Neural progenitor cell (in vitro differentiated cells): ENCODE measurements at regions not wholly inside any gene's neighbourhood (a gene's known extent, or its start where the extent isn't known, plus 50 kb on each side); places are given as distances from the start of the nearest gene placed in this dataset.
"Not testable (repeated sequence)": the region's sequence is repeated elsewhere in the genome, so short reads cannot be mapped to it uniquely, and the experiment has no call there.

Experiments
- DNase-seq: peaks from one replicate; pipeline ENCODE4 v3.0.0-alpha.2; 2016; ENCODE audit warnings: low spot score
- H2AFZ ChIP-seq: fragments of 200-600 bp; sonication (generic); replicated peaks from 2 replicates; pipeline ENCODE4 v1.6.1; 2016; ENCODE audit warnings: antibody characterized with exemption
- H3F3A ChIP-seq: fragments of 200-600 bp; sonication (generic); 2 replicates; pipeline ENCODE4 v1.6.1; 2016; ENCODE audit warnings: antibody characterized with exemption, low read depth
- H3K27ac ChIP-seq: fragments of 200-600 bp; sonication (generic); 2 replicates; pipeline ENCODE4 v1.5.1; 2016; ENCODE audit warnings: mild to moderate bottlenecking
- H3K27me3 ChIP-seq: fragments of 200-600 bp; sonication (generic); 2 replicates; pipeline ENCODE4 v1.6.1; 2016; ENCODE audit warnings: mild to moderate bottlenecking, moderate library complexity
- H3K36me3 ChIP-seq: fragments of 200-600 bp; sonication (generic); 2 replicates; pipeline ENCODE4 v1.5.1; 2016
- H3K4me1 ChIP-seq: fragments of 200-600 bp; sonication (generic); 2 replicates; pipeline ENCODE4 v1.6.1; 2016; ENCODE audit warnings: mixed run types
- H3K4me2 ChIP-seq: fragments of 200-600 bp; sonication (generic); 2 replicates; pipeline ENCODE4 v1.6.1; 2016
- H3K4me3 ChIP-seq: fragments of 200-600 bp; sonication (generic); 2 replicates; pipeline ENCODE4 v1.5.1; 2016
- H3K79me2 ChIP-seq: fragments of 200-600 bp; sonication (generic); 2 replicates; pipeline ENCODE4 v1.6.1; 2016; ENCODE audit warnings: low read depth
- H3K9ac ChIP-seq: fragments of 200-600 bp; sonication (generic); 2 replicates; pipeline ENCODE4 v1.6.1; 2016
- H3K9me3 ChIP-seq: fragments of 200-600 bp; sonication (generic); 2 replicates; pipeline ENCODE4 v1.5.1; 2016; ENCODE audit warnings: low read depth
- H4K20me1 ChIP-seq: fragments of 200-600 bp; sonication (generic); 2 replicates; pipeline ENCODE4 v1.6.1; 2016; ENCODE audit warnings: low read depth
- H3K27ac Mint-ChIP-seq: 3 replicates; pipeline ENCODE4 v1.8.0; 2021; ENCODE audit warnings: mixed read lengths
- H3K27me3 Mint-ChIP-seq: 2 replicates; pipeline ENCODE4 v1.8.0; 2022; ENCODE audit warnings: low read depth, mild to moderate bottlenecking, inconsistent platforms, moderate library complexity, mixed read lengths; ENCODE audit not compliant: insufficient read depth
- H3K36me3 Mint-ChIP-seq: 3 replicates; pipeline ENCODE4 v1.8.0; 2021; ENCODE audit warnings: mixed read lengths
- H3K4me1 Mint-ChIP-seq: 3 replicates; pipeline ENCODE4 v1.8.0; 2021; ENCODE audit warnings: mixed read lengths
- H3K4me3 Mint-ChIP-seq: 3 replicates; pipeline ENCODE4 v1.8.0; 2021; ENCODE audit warnings: mild to moderate bottlenecking, moderate library complexity, mixed read lengths
- H3K9me3 Mint-ChIP-seq: 3 replicates; pipeline ENCODE4 v1.8.0; 2020; ENCODE audit warnings: mixed read lengths
- EZH2 ChIP-seq: fragments of 200-600 bp; sonication (generic); IDR thresholded peaks from 2 replicates; pipeline ENCODE4 v1.6.1; 2017; ENCODE audit warnings: antibody characterized with exemption, mild to moderate bottlenecking, moderate library complexity
- EZH2phosphoT487 ChIP-seq: fragments of 200-600 bp; sonication (generic); IDR thresholded peaks from 2 replicates; pipeline ENCODE4 v1.6.1; 2017; ENCODE audit warnings: antibody characterized with exemption
- TF ChIP-seq, protein P1 (sequence below): fragments of 200-600 bp; sonication (generic); IDR thresholded peaks from 2 replicates; pipeline ENCODE4 v1.5.1; 2017; ENCODE audit warnings: antibody characterized with exemption, mild to moderate bottlenecking

DNA sequence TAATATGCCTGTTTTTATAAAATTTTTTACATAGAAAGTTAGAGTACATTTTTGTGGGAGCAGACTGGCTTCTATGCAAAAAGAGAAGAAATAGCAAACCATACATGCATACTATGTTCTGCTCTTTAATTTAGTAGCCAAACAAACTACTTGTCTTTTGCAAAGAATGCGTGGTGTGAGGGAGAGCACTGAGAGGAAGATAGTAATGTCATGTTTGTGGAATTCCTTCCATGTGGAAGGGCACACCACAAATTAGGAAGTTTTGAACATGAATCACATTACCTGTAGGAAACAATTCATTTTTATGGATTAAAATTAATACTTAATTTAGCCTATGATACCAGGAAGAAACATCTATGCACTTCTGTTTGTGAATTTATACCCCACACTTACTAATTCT lies 1529.1 kb upstream of the ADGRL3 start:
- TF ChIP-seq EZH2phosphoT487 (no peak), EZH2 (no peak)
- TF ChIP-seq, protein P1, sequence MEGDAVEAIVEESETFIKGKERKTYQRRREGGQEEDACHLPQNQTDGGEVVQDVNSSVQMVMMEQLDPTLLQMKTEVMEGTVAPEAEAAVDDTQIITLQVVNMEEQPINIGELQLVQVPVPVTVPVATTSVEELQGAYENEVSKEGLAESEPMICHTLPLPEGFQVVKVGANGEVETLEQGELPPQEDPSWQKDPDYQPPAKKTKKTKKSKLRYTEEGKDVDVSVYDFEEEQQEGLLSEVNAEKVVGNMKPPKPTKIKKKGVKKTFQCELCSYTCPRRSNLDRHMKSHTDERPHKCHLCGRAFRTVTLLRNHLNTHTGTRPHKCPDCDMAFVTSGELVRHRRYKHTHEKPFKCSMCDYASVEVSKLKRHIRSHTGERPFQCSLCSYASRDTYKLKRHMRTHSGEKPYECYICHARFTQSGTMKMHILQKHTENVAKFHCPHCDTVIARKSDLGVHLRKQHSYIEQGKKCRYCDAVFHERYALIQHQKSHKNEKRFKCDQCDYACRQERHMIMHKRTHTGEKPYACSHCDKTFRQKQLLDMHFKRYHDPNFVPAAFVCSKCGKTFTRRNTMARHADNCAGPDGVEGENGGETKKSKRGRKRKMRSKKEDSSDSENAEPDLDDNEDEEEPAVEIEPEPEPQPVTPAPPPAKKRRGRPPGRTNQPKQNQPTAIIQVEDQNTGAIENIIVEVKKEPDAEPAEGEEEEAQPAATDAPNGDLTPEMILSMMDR, result no peak
- Histone ChIP-seq H3K9me3 (no peaks in the 10 kb centered on the region), H3K27ac (no peak overlapping the region), H3K4me3 (no peak overlapping the region), H3K4me2 (no peak overlapping the region), H2AFZ (no peak overlapping the region), H4K20me1 (no peaks in the 10 kb centered on the region), H3F3A (no peaks in the 10 kb centered on the region), H3K9ac (no peak overlapping the region), H3K79me2 (no peaks in the 10 kb centered on the region), H3K27me3 (no peaks in the 10 kb centered on the region), H3K36me3 (no peaks in the 10 kb centered on the region), H3K4me1 (no peaks in the 10 kb centered on the region)
- Mint-ChIP-seq H3K27me3 (no peaks in the 10 kb centered on the region), H3K9me3 (no peaks in the 10 kb centered on the region), H3K4me3 (no peak overlapping the region), H3K27ac (no peak overlapping the region), H3K4me1 (no peaks in the 10 kb centered on the region), H3K36me3 (no peaks in the 10 kb centered on the region)
- no peak for DNase-seq

DNA sequence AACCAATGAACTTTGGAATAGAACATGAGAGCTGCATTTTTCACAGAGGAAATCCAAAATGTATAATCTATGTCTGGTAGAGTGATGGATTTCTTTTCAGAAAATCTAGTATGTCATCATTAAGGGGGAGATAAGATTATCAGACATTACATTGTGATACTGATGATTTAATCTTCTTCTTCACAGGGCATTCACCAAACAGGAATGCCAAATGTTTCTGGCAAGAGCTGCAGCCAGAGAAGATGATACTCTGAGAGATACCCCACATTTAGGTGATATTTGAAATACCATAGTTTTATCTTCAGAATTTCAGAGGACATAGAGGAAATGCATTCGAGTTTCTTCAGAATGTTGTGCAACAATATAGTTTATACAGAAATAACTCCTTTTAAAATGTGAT lies 1523.7 kb upstream of the ADGRL3 start:
- no peak overlapping the region for H3K27ac Mint-ChIP-seq
- H3K27me3 Mint-ChIP-seq, result no peaks in the 10 kb centered on the region
- no peaks in the 10 kb centered on the region for H3K9me3 Mint-ChIP-seq
- Histone ChIP-seq H3K79me2 (no peaks in the 10 kb centered on the region), H3K9ac (no peak overlapping the region), H3K4me2 (no peak overlapping the region), H3F3A (no peaks in the 10 kb centered on the region), H4K20me1 (no peaks in the 10 kb centered on the region), H3K4me3 (no peak overlapping the region), H3K27me3 (no peaks in the 10 kb centered on the region), H3K36me3 (no peaks in the 10 kb centered on the region), H3K9me3 (no peaks in the 10 kb centered on the region), H3K4me1 (no peaks in the 10 kb centered on the region), H2AFZ (no peak overlapping the region), H3K27ac (no peak overlapping the region)
- no peak for TF ChIP-seq EZH2
- TF ChIP-seq, protein P1, result no peak
- no peaks in the 10 kb centered on the region for H3K4me1 Mint-ChIP-seq
- H3K36me3 Mint-ChIP-seq, result no peaks in the 10 kb centered on the region
- no peak overlapping the region for H3K4me3 Mint-ChIP-seq
- no peak for DNase-seq

GRCh38 chr4:59676992-59677391 lies 1523.1 kb upstream of the ADGRL3 start:
- H3K36me3 Mint-ChIP-seq, H3K4me2 ChIP-seq, H3K4me1 Mint-ChIP-seq, H3K27ac ChIP-seq, DNase-seq, H3K27ac Mint-ChIP-seq, H3K27me3 Mint-ChIP-seq, H4K20me1 ChIP-seq, H3F3A ChIP-seq, H3K79me2 ChIP-seq, H3K4me1 ChIP-seq, H3K9me3 ChIP-seq, H3K9ac ChIP-seq, H3K4me3 ChIP-seq, H3K4me3 Mint-ChIP-seq, H3K36me3 ChIP-seq, H3K9me3 Mint-ChIP-seq, H3K27me3 ChIP-seq, H2AFZ ChIP-seq: not testable (repeated sequence)

- no peaks in the 10 kb centered on the region for H3K79me2 ChIP-seq
- no peaks in the 10 kb centered on the region for H3K9me3 Mint-ChIP-seq
- no peak overlapping the region for H3K4me2 ChIP-seq
- no peaks in the 10 kb centered on the region for H3K4me1 Mint-ChIP-seq
- TF ChIP-seq EZH2phosphoT487 (no peak), EZH2 (no peak)
- TF ChIP-seq, protein P1, result no peak
- no peak overlapping the region for H3K27ac ChIP-seq
- no peak overlapping the region for H3K4me3 Mint-ChIP-seq
- no peaks in the 10 kb centered on the region for H4K20me1 ChIP-seq
- no peaks in the 10 kb centered on the region for H3K36me3 Mint-ChIP-seq
- no peak overlapping the region for H3K27ac Mint-ChIP-seq
- no peak overlapping the region for H2AFZ ChIP-seq
- no peaks in the 10 kb centered on the region for H3K4me1 ChIP-seq
- no peak overlapping the region for H3K4me3 ChIP-seq
- H3K36me3 ChIP-seq, result no peaks in the 10 kb centered on the region
- no peaks in the 10 kb centered on the region for H3K27me3 Mint-ChIP-seq
- H3K9ac ChIP-seq, result no peak overlapping the region
- DNase-seq, result no peak
- no peaks in the 10 kb centered on the region for H3K27me3 ChIP-seq
- H3K9me3 ChIP-seq, result no peaks in the 10 kb centered on the region
- no peaks in the 10 kb centered on the region for H3F3A ChIP-seq
Observed at GRCh38 chr4:59685626-59686025, 1514.5 kb upstream of the ADGRL3 start.
